ENCODE measurements at regions not wholly inside any gene's neighbourhood (a gene's known extent, or its start where the extent isn't known, plus 50 kb on each side); places are given as distances from the start of the nearest gene placed in this dataset.

DNA sequence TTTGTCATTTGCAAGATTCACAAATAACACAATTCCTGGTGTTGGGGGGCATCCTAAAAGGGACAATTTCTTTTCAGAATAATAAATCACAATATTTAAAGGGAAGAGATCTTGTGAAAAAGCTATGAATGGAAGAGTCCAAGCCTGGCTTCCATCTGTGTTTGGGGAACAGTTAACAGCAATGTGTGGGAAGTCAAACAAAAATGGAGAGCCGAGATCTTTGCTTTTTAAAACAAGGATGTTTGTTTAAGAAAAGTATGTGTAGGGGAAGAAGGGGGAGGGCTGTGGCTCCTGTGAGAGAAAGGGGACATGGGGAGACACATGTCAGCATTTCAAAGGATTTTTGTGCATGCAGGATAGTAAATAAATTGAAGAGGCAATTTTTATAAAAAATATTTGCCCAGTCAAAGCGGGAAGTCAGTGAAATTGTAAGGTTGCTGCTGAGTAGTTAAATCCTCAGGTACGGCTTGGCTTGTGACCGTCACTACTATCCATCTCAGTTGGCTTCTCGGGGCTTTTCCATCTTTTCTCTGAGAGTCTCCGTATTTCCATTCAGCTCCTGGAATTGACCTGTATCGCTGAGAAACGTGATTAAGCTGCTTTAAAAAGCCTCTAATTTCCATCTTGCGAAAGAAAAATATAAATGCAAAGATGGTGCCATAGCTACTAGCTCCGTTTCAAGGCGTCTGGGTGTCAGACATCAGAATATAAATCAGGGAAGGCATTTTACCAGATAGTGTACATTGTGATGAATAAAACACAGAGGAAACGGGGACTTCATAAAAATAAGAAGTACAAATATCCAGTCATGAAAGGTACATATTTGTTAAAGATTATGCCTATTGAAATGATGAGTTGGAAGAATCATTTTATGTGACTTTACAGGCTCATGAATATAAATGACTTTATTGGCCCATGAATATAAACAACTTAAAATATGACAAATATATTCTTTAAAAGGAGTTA is 52.9 kb upstream of the VCAN start:
- CTCF ChIA-PET, result no interaction called here
- intact Hi-C loops (cut with micrococcal nuclease; ENCODE audit: unreplicated experiment) (no loop called here), in situ Hi-C loops (cut with HindIII; ENCODE audit: low pct_unique_long_range_greater_than_20kb, low sequenced_read_pairs) (no loop called here)
- no peak overlapping the region for H3K4me3 ChIP-seq (ENCODE audit: low read depth in 2 of 2, low read length in 2 of 2)
- H3K9me3 ChIP-seq (ENCODE audit: control insufficient read depth, insufficient read depth, low read depth, low read length), result no peaks in the 10 kb centered on the region
- no peaks in the 10 kb centered on the region for H3K27me3 ChIP-seq (ENCODE audit: control insufficient read depth, insufficient read depth, low read length)
- no peaks in the 10 kb centered on the region for H3K36me3 ChIP-seq (ENCODE audit: control insufficient read depth, insufficient read depth, low read length)
- no peak overlapping the region for H3K27ac ChIP-seq (ENCODE audit: low read length)
- POLR2A ChIA-PET, result no interaction called here
- no peaks in the 10 kb centered on the region for H3K4me1 ChIP-seq (ENCODE audit: control insufficient read depth, insufficient read depth, low read length)
- BruUV-seq (replicated peaks), result no TSS peak
- TF ChIP-seq, protein P1, sequence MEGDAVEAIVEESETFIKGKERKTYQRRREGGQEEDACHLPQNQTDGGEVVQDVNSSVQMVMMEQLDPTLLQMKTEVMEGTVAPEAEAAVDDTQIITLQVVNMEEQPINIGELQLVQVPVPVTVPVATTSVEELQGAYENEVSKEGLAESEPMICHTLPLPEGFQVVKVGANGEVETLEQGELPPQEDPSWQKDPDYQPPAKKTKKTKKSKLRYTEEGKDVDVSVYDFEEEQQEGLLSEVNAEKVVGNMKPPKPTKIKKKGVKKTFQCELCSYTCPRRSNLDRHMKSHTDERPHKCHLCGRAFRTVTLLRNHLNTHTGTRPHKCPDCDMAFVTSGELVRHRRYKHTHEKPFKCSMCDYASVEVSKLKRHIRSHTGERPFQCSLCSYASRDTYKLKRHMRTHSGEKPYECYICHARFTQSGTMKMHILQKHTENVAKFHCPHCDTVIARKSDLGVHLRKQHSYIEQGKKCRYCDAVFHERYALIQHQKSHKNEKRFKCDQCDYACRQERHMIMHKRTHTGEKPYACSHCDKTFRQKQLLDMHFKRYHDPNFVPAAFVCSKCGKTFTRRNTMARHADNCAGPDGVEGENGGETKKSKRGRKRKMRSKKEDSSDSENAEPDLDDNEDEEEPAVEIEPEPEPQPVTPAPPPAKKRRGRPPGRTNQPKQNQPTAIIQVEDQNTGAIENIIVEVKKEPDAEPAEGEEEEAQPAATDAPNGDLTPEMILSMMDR (IDR thresholded peaks at IDR 0.05), result no peak
- TF ChIP-seq TCF7L2 (IDR thresholded peaks at IDR 0.05; ENCODE audit: low read depth, low read length) (no peak), POLR2AphosphoS5 (IDR thresholded peaks at IDR 0.05; ENCODE audit: low read depth, low read length) (no peak), SIN3A (IDR thresholded peaks at IDR 0.05; ENCODE audit: borderline replicate concordance, insufficient read depth, low read depth, low read length) (no peak)
- TF ChIP-seq, protein P2, sequence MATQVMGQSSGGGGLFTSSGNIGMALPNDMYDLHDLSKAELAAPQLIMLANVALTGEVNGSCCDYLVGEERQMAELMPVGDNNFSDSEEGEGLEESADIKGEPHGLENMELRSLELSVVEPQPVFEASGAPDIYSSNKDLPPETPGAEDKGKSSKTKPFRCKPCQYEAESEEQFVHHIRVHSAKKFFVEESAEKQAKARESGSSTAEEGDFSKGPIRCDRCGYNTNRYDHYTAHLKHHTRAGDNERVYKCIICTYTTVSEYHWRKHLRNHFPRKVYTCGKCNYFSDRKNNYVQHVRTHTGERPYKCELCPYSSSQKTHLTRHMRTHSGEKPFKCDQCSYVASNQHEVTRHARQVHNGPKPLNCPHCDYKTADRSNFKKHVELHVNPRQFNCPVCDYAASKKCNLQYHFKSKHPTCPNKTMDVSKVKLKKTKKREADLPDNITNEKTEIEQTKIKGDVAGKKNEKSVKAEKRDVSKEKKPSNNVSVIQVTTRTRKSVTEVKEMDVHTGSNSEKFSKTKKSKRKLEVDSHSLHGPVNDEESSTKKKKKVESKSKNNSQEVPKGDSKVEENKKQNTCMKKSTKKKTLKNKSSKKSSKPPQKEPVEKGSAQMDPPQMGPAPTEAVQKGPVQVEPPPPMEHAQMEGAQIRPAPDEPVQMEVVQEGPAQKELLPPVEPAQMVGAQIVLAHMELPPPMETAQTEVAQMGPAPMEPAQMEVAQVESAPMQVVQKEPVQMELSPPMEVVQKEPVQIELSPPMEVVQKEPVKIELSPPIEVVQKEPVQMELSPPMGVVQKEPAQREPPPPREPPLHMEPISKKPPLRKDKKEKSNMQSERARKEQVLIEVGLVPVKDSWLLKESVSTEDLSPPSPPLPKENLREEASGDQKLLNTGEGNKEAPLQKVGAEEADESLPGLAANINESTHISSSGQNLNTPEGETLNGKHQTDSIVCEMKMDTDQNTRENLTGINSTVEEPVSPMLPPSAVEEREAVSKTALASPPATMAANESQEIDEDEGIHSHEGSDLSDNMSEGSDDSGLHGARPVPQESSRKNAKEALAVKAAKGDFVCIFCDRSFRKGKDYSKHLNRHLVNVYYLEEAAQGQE (IDR thresholded peaks at IDR 0.05; ENCODE audit: insufficient read depth in 1 of 2, low read depth in 2 of 2, low read length in 1 of 2), result no peak
- ATAC-seq, result no peak
- DNase-seq (ENCODE audit: low read depth, low spot score), result no peak
